ENCODE measurements at regions not wholly inside any gene's neighbourhood (a gene's known extent, or its start where the extent isn't known, plus 50 kb on each side); places are given as distances from the start of the nearest gene placed in this dataset.
A peak's percentile ranks its signal among the peaks of the same experiment; 100 is the strongest.
"Not testable (repeated sequence)": the region's sequence is repeated elsewhere in the genome, so short reads cannot be mapped to it uniquely, and the experiment has no call there.

GRCh38 chr1:149229813-149230212 is 126.5 kb upstream of the NBPF9 start:
- not testable (repeated sequence) for H3K27me3 ChIP-seq (ENCODE audit: control insufficient read depth in 3 of 3, insufficient read depth in 3 of 3, low read length in 3 of 3); H3K4me1 ChIP-seq (ENCODE audit: control insufficient read depth in 3 of 3, insufficient read depth in 3 of 3, low read length in 3 of 3); H3K4me3 ChIP-seq (ENCODE audit: low read length in 3 of 3); H3K36me3 ChIP-seq (ENCODE audit: control insufficient read depth in 3 of 3, insufficient read depth in 3 of 3, low read length in 3 of 3); H3K9me3 ChIP-seq (ENCODE audit: control insufficient read depth in 3 of 3, low read length in 3 of 3); H3K27ac ChIP-seq (ENCODE audit: low read depth, low read length); H3K9ac ChIP-seq (ENCODE audit: low read depth in 1 of 3, low read length in 3 of 3)

GRCh38 chr1:149234926-149235914 is 131.9 kb upstream of the NBPF9 start:
- not testable (repeated sequence) for H3K4me3 ChIP-seq (ENCODE audit: low read length in 3 of 3); H3K4me1 ChIP-seq (ENCODE audit: control insufficient read depth in 3 of 3, insufficient read depth in 3 of 3, low read length in 3 of 3); H3K9me3 ChIP-seq (ENCODE audit: control insufficient read depth in 3 of 3, low read length in 3 of 3); H3K9ac ChIP-seq (ENCODE audit: low read depth in 1 of 3, low read length in 3 of 3); H3K27ac ChIP-seq (ENCODE audit: low read depth, low read length); H3K27me3 ChIP-seq (ENCODE audit: control insufficient read depth in 3 of 3, insufficient read depth in 3 of 3, low read length in 3 of 3); H3K36me3 ChIP-seq (ENCODE audit: control insufficient read depth in 3 of 3, insufficient read depth in 3 of 3, low read length in 3 of 3)

GRCh38 chr1:149237515-149237914 is 134.2 kb upstream of the NBPF9 start:
- not testable (repeated sequence) for H3K4me1 ChIP-seq (ENCODE audit: control insufficient read depth in 3 of 3, insufficient read depth in 3 of 3, low read length in 3 of 3); H3K9me3 ChIP-seq (ENCODE audit: control insufficient read depth in 3 of 3, low read length in 3 of 3); H3K27me3 ChIP-seq (ENCODE audit: control insufficient read depth in 3 of 3, insufficient read depth in 3 of 3, low read length in 3 of 3); H3K36me3 ChIP-seq (ENCODE audit: control insufficient read depth in 3 of 3, insufficient read depth in 3 of 3, low read length in 3 of 3)
- H3K4me3 ChIP-seq (ENCODE audit: low read length in 3 of 3) = peak overlapping the region in 1 of 3 donors; percentile 32
- H3K9ac ChIP-seq (ENCODE audit: low read depth in 1 of 3, low read length in 3 of 3) = peak overlapping the region in 2 of 3 donors; percentile 40 to 56
- peak overlapping the region; percentile 65 for H3K27ac ChIP-seq (ENCODE audit: low read depth, low read length)

GRCh38 chr1:149239897-149240508 is 136.7 kb upstream of the NBPF9 start:
- not testable (repeated sequence) for H3K36me3 ChIP-seq (ENCODE audit: control insufficient read depth in 3 of 3, insufficient read depth in 3 of 3, low read length in 3 of 3); H3K27me3 ChIP-seq (ENCODE audit: control insufficient read depth in 3 of 3, insufficient read depth in 3 of 3, low read length in 3 of 3); H3K4me1 ChIP-seq (ENCODE audit: control insufficient read depth in 3 of 3, insufficient read depth in 3 of 3, low read length in 3 of 3); H3K9me3 ChIP-seq (ENCODE audit: control insufficient read depth in 3 of 3, low read length in 3 of 3); H3K9ac ChIP-seq (ENCODE audit: low read depth in 1 of 3, low read length in 3 of 3); H3K4me3 ChIP-seq (ENCODE audit: low read length in 3 of 3); H3K27ac ChIP-seq (ENCODE audit: low read depth, low read length)

GRCh38 chr1:149240530-149240929 is 137.2 kb upstream of the NBPF9 start:
- not testable (repeated sequence) for H3K9me3 ChIP-seq (ENCODE audit: control insufficient read depth in 3 of 3, low read length in 3 of 3); H3K9ac ChIP-seq (ENCODE audit: low read depth in 1 of 3, low read length in 3 of 3); H3K4me3 ChIP-seq (ENCODE audit: low read length in 3 of 3); H3K27me3 ChIP-seq (ENCODE audit: control insufficient read depth in 3 of 3, insufficient read depth in 3 of 3, low read length in 3 of 3); H3K4me1 ChIP-seq (ENCODE audit: control insufficient read depth in 3 of 3, insufficient read depth in 3 of 3, low read length in 3 of 3); H3K36me3 ChIP-seq (ENCODE audit: control insufficient read depth in 3 of 3, insufficient read depth in 3 of 3, low read length in 3 of 3); H3K27ac ChIP-seq (ENCODE audit: low read depth, low read length)

- H3K4me1 ChIP-seq (ENCODE audit: control insufficient read depth in 3 of 3, insufficient read depth in 3 of 3, low read length in 3 of 3); H3K27ac ChIP-seq (ENCODE audit: low read depth, low read length); H3K9me3 ChIP-seq (ENCODE audit: control insufficient read depth in 3 of 3, low read length in 3 of 3); H3K27me3 ChIP-seq (ENCODE audit: control insufficient read depth in 3 of 3, insufficient read depth in 3 of 3, low read length in 3 of 3); H3K36me3 ChIP-seq (ENCODE audit: control insufficient read depth in 3 of 3, insufficient read depth in 3 of 3, low read length in 3 of 3); H3K9ac ChIP-seq (ENCODE audit: low read depth in 1 of 3, low read length in 3 of 3); H3K4me3 ChIP-seq (ENCODE audit: low read length in 3 of 3): not testable (repeated sequence)
These were observed 137.9 kb upstream of the NBPF9 start for GRCh38 chr1:149241272-149241671.

- H3K4me1 ChIP-seq (ENCODE audit: control insufficient read depth in 3 of 3, insufficient read depth in 3 of 3, low read length in 3 of 3); H3K4me3 ChIP-seq (ENCODE audit: low read length in 3 of 3); H3K9me3 ChIP-seq (ENCODE audit: control insufficient read depth in 3 of 3, low read length in 3 of 3); H3K9ac ChIP-seq (ENCODE audit: low read depth in 1 of 3, low read length in 3 of 3); H3K36me3 ChIP-seq (ENCODE audit: control insufficient read depth in 3 of 3, insufficient read depth in 3 of 3, low read length in 3 of 3); H3K27ac ChIP-seq (ENCODE audit: low read depth, low read length); H3K27me3 ChIP-seq (ENCODE audit: control insufficient read depth in 3 of 3, insufficient read depth in 3 of 3, low read length in 3 of 3): not testable (repeated sequence)
These were observed 140.2 kb upstream of the NBPF9 start for GRCh38 chr1:149243572-149243971.

GRCh38 chr1:149244621-149245020 is 141.3 kb upstream of the NBPF9 start:
- not testable (repeated sequence) for H3K9me3 ChIP-seq (ENCODE audit: control insufficient read depth in 3 of 3, low read length in 3 of 3); H3K9ac ChIP-seq (ENCODE audit: low read depth in 1 of 3, low read length in 3 of 3); H3K27ac ChIP-seq (ENCODE audit: low read depth, low read length); H3K27me3 ChIP-seq (ENCODE audit: control insufficient read depth in 3 of 3, insufficient read depth in 3 of 3, low read length in 3 of 3); H3K36me3 ChIP-seq (ENCODE audit: control insufficient read depth in 3 of 3, insufficient read depth in 3 of 3, low read length in 3 of 3); H3K4me3 ChIP-seq (ENCODE audit: low read length in 3 of 3); H3K4me1 ChIP-seq (ENCODE audit: control insufficient read depth in 3 of 3, insufficient read depth in 3 of 3, low read length in 3 of 3)

GRCh38 chr1:149246212-149246611 is 142.9 kb upstream of the NBPF9 start:
- not testable (repeated sequence) for H3K4me3 ChIP-seq (ENCODE audit: low read length in 3 of 3); H3K9me3 ChIP-seq (ENCODE audit: control insufficient read depth in 3 of 3, low read length in 3 of 3); H3K36me3 ChIP-seq (ENCODE audit: control insufficient read depth in 3 of 3, insufficient read depth in 3 of 3, low read length in 3 of 3); H3K4me1 ChIP-seq (ENCODE audit: control insufficient read depth in 3 of 3, insufficient read depth in 3 of 3, low read length in 3 of 3); H3K27ac ChIP-seq (ENCODE audit: low read depth, low read length); H3K27me3 ChIP-seq (ENCODE audit: control insufficient read depth in 3 of 3, insufficient read depth in 3 of 3, low read length in 3 of 3); H3K9ac ChIP-seq (ENCODE audit: low read depth in 1 of 3, low read length in 3 of 3)

- not testable (repeated sequence) for H3K9me3 ChIP-seq (ENCODE audit: control insufficient read depth in 3 of 3, low read length in 3 of 3); H3K4me3 ChIP-seq (ENCODE audit: low read length in 3 of 3); H3K27ac ChIP-seq (ENCODE audit: low read depth, low read length); H3K27me3 ChIP-seq (ENCODE audit: control insufficient read depth in 3 of 3, insufficient read depth in 3 of 3, low read length in 3 of 3); H3K36me3 ChIP-seq (ENCODE audit: control insufficient read depth in 3 of 3, insufficient read depth in 3 of 3, low read length in 3 of 3); H3K4me1 ChIP-seq (ENCODE audit: control insufficient read depth in 3 of 3, insufficient read depth in 3 of 3, low read length in 3 of 3); H3K9ac ChIP-seq (ENCODE audit: low read depth in 1 of 3, low read length in 3 of 3)
These were observed 145.3 kb upstream of the NBPF9 start for GRCh38 chr1:149248610-149249009.

Data from skeletal muscle tissue (tissue), 3 donors.